Eye (tissue), 1 donor: ENCODE measurements at regions not wholly inside any gene's neighbourhood (a gene's known extent, or its start where the extent isn't known, plus 50 kb on each side); places are given as distances from the start of the nearest gene placed in this dataset.
A peak's percentile ranks its signal among the peaks of the same experiment; 100 is the strongest.
"Not testable (repeated sequence)": the region's sequence is repeated elsewhere in the genome, so short reads cannot be mapped to it uniquely, and the experiment has no call there.

ENCODE experiments used
- DNase-seq: peaks from one replicate; pipeline ENCODE4 v3.0.0-alpha.2; 2015

DNA sequence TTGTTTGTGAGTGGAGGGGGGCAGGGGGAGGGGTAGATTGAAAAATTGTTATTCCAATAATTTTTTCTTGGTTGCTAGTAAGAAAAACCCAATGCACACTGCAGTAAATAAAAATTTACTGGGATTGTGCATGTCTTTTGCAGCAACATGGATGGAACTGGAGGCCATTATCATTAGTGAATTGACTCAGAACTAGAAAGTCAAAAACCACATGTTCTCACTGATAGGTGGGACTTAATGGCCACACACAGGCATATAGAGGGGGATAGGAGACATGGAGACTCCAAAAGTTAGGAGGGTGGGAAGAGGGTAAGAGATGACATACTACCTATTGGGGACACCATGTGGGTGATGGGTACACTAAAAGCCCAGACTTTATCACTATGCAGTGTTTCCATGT, 67.2 kb downstream of the BUB3 start:
- no peak for DNase-seq

DNA sequence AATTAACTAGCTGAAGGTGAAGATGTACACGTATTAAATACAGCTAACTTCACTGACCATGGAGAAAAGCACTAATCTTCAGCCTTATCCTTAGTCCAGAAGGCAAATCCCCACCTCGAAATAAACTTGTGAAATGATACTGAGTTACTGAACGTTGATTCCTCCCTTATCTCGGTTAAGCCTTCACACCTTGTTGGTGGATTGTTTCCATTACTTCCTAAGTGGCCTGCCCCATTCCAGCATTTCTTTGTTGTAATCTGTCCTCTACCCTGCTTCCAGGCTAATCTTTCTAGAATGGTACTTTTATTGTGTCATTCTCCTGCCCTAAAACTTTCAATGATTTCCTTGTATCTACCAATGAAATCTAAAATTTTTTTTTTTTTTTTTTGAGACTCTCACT, 68.6 kb downstream of the BUB3 start:
- no peak for DNase-seq

DNA sequence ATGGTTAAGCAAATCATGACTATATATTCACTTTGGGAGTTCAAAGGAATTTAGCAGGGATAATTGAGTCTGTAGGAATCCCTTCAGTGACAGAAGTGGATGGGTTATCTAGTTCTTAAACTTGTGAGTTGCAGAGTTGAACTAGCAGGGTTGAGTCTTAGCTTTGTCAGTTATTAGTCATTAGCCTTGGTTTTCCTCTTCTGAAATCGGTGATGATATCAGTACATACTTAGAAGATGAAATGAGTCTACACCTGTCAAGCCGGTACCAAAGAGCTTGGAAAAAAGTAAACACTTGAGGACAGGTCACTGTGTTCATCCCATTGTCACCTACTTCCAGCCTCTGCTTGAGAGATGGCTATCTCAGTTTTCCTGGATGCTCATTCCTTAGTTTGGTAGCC, 73.5 kb downstream of the BUB3 start:
- DNase-seq = no peak

DNA sequence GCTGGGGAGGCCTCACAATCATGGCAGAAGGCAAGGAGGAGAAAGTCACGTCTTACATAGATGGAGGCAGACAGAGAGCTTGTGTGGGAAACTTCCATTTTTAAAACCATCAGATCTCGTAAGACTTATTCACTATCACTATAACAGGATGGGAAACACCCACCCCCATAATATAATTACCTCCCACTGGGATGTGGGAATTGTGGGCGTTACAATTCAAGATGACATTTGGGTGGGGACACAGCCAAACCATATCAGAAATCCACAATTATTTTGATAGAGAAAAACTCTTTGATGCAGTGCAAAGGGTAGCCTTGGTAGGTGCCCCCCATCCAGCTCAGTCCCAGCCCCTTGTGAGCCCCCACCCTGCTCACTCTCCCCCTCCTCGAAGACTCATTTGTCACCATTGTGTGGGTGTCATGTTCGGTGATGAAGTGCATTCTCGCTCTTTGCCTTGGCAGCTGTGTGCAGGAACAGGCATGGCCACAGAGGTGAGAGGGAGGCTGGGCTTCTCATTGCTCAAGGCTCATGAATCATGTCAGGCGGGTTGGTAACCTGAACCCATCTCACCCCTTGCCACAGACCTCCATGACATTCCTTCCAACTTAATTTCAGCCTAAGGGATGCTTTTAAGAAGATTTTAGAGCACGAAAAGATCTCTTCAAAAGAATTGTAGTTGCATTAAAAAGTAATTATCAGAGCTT, 75.9 kb downstream of the BUB3 start:
- no peak for DNase-seq

DNA sequence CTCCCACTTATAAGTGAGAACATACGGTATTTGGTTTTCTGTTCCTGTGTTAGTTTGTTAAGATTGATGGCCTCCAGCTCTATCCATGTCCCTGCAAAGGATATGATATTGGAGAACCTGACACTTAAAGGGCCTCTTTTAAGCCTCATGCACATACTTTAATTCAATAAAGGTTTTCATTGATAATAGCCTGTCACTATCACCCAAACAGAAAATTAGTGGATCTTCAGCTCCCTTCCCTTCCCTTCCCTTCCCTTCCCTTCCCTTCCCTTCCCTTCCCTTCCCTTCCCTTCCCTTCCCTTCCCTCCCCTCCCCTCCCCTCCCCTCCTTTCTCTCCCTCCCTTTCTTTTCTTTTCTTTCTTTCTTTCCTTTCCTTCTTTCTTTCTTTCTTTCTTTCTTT, 78.7 kb downstream of the BUB3 start:
- DNase-seq = not testable (repeated sequence)

DNA sequence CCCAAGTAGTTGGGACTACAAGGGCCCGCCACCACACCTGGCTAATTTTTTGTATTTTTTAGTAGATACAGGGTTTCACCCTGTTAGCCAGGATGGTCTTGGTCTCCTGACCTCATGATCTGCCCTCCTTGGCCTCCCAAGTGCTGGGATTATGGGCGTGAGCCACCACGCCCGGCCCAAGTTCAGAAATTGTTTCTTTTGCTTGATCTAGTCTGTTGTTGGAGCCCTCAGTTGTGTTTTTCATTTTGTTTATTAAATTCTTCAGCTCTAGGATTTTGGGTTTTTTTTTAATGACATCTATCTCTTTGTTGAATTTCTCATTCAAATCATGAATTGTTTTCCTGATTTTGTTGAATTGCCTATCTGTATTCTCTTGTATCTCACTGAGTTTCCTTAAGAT, 80.8 kb downstream of the BUB3 start:
- DNase-seq = not testable (repeated sequence)

DNA sequence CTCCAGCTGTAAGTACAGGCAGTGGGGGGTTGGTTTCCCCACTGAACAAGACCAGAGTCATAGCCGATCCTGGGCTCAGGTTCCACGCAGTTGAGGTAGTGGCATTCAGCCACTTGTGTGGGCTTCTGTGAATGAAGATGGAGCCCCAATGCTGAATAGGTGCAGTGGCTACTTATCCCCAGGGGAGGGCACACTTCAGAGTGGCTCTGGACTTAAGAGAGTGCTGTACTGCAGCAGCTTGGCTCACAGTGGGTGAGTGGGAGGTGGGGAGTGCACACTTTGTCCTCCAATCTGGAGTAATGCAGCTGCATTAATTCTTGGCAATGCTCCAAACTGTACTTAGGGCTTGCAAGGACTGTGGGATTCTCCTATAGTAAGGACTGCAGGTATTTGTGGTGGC, 81.9 kb downstream of the BUB3 start:
- DNase-seq = no peak

DNA sequence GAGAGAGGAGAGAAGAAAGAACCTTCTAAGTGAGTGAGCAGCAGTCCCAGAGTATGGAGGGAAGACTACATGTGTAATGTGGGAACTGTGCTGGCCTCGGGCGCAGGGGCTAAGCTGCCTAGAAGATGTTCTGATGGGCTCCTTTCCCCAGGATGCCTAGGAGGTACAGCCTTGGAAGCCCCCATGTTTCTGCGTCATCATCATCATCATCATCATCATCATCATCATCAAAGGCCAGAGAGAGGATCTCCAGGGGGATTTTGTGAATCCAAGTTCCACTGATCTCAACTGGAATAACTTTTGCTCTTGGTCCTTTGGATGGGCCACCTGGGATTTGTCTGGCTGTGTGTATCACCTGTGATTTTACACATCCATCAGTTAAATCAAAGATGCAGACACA, 86.0 kb downstream of the BUB3 start:
- DNase-seq = no peak

DNA sequence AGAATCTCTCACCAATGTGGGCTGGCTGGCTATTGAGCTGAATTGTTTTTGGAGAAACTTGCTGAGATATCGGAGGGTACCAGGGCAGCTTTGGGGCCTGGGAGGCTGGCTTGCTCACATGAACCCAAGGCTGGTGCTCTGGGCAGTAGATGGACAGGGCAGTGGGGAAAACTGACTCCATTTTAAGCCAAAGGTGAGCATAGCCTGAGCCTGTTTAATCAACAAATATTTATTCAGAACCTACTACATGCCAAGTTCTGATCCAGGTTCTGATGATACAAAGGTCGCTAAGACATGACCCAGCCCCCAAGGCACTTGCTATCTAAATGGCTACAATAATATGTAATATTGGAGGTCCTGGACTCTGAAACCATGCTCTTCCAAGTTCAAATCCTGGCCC, 86.6 kb downstream of the BUB3 start:
- DNase-seq = no peak

DNA sequence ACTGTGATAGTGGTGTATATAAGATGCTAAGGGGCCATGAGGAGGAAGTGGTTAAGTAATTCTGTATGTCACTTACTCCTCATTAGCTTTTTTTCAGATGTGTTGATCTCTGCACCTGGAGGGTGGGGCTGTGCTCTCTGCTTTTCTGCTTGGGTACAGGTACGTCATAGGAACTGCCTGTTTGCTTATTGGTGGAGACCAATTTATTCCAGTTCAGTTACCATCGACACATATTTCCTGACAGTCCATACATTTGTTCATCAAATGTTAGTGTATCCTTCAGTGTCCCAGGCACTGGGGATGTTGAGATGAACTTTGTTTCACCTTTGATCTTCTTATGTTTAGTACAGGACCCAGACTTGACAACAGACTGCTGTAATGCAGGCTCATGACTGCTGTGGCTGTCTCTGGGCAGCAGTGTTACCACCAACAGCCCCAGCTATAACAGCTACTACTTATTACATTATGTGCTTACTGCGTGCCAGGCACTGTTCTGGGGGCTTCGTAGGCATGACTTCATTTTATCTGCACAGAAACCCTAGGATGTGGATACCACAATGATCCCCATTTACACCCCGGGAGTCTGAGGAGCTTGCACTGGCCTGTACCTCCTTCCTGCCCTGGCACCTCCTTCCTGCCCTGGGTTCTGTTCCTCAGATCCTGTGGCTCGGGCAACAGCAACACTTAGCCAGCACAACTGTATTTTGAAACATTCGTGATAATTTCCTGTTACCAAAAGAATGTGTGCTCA, 87.4 kb downstream of the BUB3 start:
- DNase-seq = no peak

DNA sequence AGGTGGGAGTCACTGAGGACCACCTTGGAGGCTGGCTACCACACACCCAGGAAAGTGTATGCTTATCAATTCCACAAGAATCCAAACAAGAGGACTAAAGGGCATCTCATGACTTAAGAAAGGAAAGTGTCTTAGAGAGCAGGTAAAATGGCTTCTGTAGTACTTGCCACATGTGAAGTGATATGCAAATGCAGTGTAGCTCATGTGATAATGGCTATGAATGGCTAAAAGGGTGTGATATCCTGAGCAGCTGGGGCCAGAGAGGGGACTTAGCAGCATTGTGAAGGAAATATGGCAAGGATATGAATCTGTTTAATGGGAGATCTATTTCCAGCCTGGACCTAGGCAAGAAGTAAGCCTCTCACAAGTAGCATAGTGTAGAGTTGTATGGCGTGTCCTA, 90.5 kb downstream of the BUB3 start:
- DNase-seq = no peak

DNA sequence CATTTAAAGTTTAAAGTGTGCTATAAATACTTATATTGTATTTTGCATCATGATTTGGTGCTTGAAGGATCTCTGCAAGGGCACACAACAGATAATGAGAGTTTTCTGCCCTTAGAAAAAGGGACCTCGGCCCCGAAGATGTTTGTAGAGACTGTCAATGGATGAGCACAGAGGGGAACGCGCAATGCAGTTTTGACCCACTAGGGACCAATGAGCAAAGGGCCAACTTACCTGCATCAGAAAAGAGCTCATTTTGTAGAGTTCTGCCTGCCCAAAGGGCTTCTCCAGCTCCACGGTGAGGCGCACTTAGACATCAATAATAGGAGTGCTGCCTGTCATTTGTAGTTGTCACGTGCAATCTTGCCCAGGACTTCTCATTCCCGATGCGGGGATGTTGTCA, 91.1 kb downstream of the BUB3 start:
- no peak for DNase-seq

DNA sequence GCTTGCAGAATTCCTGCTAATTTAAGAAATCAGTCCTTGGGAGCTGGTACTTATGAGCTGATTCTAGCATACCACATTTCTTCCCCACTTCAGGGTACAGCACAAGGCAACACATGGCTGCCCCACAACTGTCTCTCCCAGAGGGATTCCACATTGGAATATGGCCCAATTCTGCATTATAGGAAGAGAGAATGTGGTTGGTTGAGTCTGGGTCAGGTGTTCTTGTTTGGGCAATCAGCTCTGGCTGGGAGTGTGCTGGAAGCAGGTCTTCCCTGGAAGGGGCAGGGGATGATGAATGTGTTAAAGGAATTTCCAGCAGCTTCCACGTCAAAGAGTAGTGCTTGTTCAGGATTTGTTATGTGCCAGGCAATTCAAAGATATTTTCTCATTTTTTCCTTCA, 95.7 kb downstream of the BUB3 start:
- no peak for DNase-seq

DNA sequence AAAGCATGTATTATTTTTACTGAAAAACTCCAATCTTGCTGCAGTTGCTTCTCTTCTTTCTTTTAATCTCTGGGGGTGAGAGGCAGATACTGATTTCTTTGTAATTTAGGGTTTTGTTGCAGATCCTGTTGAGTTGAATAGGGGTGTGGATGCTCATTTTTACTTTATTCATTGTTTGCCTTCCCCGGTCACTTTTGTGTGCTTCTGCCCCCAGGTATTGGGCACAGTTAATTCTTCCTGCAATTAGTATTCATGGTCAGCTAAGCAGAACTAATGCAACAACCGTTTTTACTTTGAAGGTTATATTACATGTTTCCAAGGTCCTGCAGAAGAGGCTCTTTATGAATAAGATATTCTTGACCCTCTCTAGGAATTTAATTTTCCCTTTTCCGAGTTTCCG, 96.4 kb downstream of the BUB3 start:
- DNase-seq = peak; percentile 40

DNA sequence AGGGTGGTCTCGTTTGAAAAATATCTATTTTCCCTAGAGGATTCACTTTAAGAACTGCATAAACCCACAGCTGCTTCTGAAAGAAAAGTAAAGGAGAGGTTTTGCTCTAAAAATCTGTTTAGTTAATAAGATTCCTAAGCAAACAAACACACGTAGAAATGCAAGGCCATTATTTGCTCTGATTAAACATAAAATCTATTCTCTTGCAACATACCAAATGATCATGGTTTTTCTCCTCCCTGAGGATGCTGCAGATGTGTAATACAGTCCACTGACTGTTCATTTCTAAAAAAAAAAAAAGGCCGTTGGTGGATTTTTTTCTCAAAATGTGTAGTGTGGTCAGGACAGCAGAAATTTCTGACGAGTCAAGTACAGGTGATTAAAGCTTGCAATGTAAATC, 98.6 kb downstream of the BUB3 start:
- no peak for DNase-seq

DNA sequence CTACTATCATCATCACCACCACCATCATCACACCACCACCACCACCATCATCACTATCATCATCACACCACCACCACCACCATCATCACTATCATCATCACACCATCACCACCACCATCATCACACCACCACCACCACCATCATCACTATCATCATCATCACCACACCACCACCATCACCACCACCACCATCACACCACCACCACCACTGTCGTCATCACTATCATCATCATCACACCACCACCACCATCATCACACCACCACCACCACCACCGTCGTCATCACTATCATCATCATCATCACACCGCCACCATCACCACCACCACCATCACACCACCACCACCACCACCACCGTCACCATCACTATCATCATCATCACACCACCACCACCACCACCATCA, 100.1 kb downstream of the BUB3 start:
- DNase-seq = not testable (repeated sequence)

DNA sequence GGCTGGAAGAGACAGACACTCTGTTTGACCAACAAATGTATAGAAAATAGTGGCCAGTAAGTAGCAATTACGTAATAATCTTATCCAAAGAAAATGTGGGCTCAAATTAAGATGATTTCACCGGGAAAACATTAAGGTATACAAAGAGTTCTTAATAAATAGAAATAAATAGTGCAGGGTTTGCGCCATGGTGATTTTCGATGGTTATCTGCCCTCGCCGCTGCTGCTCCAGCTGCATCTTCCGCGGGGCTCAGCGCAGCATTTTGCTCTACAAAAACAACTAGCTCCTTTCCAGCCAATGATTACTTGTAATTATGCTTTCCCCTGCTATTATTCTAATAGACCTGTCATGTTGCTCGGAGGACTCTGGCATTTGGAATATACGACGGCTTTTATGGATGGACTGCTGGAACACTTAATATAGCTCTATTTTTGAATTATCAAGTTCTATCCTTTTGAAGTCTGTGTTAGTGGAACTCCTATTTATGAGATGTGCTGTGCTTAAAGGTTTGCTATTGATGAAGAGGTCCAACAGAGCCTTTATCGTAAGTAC, 103.8 kb downstream of the BUB3 start:
- DNase-seq = no peak

DNA sequence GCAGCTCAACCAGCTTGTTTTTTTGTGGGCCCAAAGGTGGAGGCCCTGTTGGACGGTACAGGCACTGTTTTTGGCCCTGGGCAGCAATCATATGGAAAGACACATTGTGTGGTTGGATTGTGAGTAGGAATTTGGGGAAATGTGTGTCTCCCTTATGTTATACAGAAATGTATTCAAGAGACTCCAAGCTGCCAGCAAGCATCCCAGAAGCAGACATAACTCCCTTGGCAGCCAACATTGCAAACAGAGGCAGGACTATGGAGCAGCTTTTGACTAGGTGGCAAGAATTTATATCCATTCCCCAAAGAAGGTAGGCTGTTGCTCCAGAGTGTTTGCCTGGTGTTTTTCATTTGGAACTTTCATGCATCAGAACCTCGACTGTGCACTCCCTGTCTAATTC, 104.9 kb downstream of the BUB3 start:
- no peak for DNase-seq

DNA sequence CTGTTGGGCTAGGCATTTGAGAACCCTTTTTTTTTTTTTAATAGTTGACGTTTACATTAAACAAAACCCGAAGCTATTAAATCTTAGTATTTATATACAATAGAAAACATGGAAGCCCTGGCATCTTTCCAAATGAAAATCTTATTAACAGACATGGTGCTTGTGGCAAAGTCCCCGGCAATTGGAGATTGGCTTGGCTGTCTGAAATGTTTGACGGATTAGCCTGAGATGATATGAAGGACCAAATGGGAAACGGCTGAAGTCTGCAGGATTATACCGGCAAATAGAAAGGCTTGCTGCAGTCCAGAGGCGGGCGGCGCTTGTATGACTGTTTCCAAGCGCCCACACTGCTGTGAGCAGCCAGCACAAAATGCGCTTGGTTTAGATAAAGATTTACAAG, 105.6 kb downstream of the BUB3 start:
- no peak for DNase-seq

DNA sequence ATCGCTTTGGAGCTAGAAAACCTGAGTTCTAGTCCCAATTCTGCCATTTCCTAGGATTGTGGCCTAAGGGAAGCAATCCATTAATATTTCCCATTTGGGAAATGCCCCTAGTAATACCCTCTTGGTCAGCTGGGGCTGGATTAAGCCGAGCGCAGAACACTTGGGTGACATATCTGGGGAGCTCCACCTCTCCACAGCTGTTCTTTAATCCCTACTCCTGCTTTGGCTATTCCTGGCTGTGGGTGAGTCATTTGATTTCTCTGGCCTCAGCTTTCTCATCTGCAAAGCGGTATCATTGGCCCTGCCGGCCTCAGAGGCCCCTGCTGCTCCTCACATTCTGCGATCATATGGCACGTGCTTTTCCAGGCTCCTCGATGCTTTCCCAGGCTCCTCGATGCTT, 108.3 kb downstream of the BUB3 start:
- no peak for DNase-seq

DNA sequence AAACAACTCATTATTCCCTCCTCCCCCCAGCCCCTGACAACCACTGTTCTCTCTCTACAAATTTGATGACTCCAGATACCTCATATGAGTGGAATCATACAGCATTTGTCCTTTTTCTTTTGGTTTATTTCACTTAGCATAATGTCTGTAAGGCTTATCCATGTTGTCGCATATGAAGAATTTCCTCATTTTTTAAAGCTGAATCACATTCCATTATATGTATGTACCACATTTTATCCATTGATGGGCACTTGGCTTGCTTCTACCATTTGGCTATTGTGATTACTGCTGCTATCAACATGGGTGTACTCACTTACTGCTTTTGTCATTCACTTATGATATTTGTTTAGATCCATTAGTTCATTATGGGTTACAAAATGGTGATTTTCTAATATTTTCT, 112.8 kb downstream of the BUB3 start:
- no peak for DNase-seq

DNA sequence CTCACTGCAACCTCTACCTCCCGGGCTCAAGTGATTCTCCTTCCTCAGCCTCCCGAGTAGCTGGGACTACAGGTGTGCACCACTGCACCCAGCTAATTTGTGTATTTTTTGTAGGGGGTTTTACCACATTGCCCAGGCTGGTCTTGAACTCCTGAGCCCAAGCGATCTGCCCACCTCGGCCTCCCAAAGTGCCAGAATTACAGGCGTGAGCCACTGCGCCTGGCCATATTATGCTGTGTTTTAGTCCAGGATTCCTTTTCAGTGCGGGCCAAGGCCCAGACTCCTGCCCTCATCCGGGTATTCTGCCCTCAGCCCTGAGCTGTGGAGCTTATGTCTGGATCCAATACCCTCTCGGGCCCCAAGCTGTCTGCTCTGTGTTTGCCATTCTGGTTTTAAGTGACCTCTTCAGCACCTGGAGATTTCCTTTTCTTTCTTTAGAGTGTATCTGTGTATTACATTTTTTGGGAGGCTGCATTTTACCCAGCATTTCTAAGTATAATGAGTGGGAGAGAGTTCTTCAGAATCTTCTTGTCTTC, 114.9 kb downstream of the BUB3 start:
- DNase-seq = no peak

DNA sequence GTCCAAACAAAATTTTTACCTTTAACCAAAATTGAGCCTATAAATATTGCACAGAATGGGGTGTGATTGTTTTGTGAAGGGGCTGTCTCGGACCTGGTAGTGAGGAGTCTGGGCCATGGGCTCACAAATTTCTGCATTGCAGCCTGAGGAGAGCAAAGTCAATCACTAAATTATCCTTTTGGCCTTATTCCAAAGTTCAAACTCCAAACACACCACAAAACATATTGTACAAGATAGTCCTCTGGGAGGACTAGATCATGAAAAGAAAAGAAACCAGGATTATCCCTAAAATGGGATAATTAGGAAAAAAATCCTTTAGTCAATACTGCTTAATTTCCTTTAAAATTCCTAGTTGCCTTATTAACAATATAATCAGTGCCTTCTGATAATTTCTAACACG, 115.5 kb downstream of the BUB3 start:
- no peak for DNase-seq

DNA sequence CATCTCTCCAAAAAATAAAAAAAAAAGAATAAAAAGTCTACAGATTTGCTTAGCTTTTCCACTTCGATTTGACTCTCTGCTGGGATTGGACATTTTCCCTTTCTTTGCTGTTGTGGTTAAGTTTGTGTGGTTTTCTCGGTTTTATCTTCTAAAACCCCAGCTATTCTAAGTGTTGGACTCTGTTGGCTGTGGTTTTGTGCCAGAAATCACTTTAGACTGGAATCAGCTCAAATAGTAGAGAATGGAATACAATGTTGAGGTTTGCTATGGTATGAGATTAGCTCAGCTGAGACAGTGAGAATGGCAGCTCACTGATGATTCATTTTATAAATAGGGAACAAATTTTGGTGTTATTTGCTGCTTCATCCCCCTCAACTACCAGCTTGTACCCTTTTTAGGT, 116.0 kb downstream of the BUB3 start:
- no peak for DNase-seq
